Stomach (tissue), 4 donors: ENCODE measurements at regions not wholly inside any gene's neighbourhood (a gene's known extent, or its start where the extent isn't known, plus 50 kb on each side); places are given as distances from the start of the nearest gene placed in this dataset.

Experiments used
- CTCF ChIP-seq, 7 experiments: fragments of 450-650 bp in 4 of 7; fragments of 200-600 bp in 3 of 7; sonication (generic) in 3 of 7; IDR thresholded peaks; one replicate each; pipeline ENCODE4 v1.5.1; 2016 to 2019; ENCODE audit warnings: antibody characterized with exemption in 7 of 7, control low read depth in 2 of 7, mild to moderate bottlenecking in 1 of 7
- EP300 ChIP-seq: sonication (generic); formaldehyde crosslinking; IDR thresholded peaks from one replicate; pipeline ENCODE4 v1.6.1; 2017; ENCODE audit warnings: antibody characterized with exemption

GRCh38 chrX:79618280-79618679, 251.1 kb upstream of the ITM2A start:
- no peak for TF ChIP-seq CTCF (IDR thresholded peaks at IDR 0.05)
- TF ChIP-seq EP300, result no peak
